Gastrocnemius medialis (tissue), 4 donors: ENCODE measurements at regions not wholly inside any gene's neighbourhood (a gene's known extent, or its start where the extent isn't known, plus 50 kb on each side); places are given as distances from the start of the nearest gene placed in this dataset.

Experiments
- CTCF ChIP-seq, 5 experiments: fragments of 450-650 bp in 3 of 5; fragments of 200-600 bp in 2 of 5; sonication (generic) in 2 of 5; IDR thresholded peaks in 4 of 5; conservative IDR thresholded peaks in 1 of 5; 1 replicate in 4 of 5; 2 replicates in 1 of 5; pipeline ENCODE4 v1.5.1; 2016 to 2019; ENCODE audit warnings: antibody characterized with exemption in 5 of 5, mild to moderate bottlenecking in 3 of 5, moderate library complexity in 3 of 5
- POLR2A ChIP-seq, 2 donors: fragments of 450-650 bp; IDR thresholded peaks; one replicate each; pipeline ENCODE4 v1.6.1; 2017; ENCODE audit warnings: antibody characterized with exemption in 2 of 2, mild to moderate bottlenecking in 2 of 2, moderate library complexity in 2 of 2

- TF ChIP-seq CTCF (IDR thresholded peaks at IDR 0.05 in 4 of 5, conservative IDR thresholded peaks at IDR 0.05 in 1 of 5) (no peak), POLR2A (IDR thresholded peaks at IDR 0.05) (no peak)
Observed at GRCh38 chr20:11333634-11334033, 584.1 kb upstream of the BTBD3 start.
